OCI-LY3 (cell line): ENCODE measurements at regions not wholly inside any gene's neighbourhood (a gene's known extent, or its start where the extent isn't known, plus 50 kb on each side); places are given as distances from the start of the nearest gene placed in this dataset.

Experiments used
- CTCF ChIP-seq: fragments of 200-600, 300-600 bp; sonication (generic); IDR thresholded peaks from 2 replicates; pipeline ENCODE4 v1.5.1; 2014; ENCODE audit warnings: antibody characterized with exemption, low read length, low read depth
- EZH2phosphoT487 ChIP-seq: fragments of 200-600 bp; shearing (Covaris generic); IDR thresholded peaks from 2 replicates; pipeline ENCODE4 v1.6.1; 2018; ENCODE audit warnings: antibody characterized with exemption, mixed run types, low read depth

DNA sequence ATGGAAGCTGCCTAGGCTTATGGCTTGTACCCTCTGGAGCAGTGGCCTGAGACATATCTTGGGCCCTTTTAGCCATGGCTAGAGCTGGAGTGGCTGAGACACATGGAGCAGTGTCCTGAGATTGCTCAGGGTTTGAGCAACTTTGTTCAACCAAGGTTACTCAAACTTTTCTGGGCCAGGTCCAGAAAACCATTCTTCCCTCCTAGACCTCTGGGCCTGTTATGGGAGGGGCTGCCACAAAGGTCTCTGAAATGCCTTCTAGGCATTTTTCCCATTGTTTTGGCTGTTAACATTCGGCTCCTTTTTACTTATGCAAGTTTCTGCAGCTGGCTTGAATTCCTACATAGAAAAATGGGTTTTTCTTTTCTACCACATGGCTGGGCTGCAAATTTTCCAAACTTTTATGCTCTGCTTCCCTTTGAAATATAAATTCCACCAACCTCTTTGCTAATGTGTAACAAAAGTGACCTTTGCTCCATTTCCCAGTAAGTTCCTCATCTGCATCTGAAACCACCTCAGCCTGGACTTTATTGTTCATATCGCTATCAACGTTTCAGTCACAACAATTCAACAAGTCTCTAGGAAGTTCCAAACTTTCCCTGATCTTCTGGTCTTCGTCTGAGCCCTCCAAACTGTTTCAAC is 84.9 kb upstream of the MAP4K3 start:
- TF ChIP-seq CTCF: no peak
- no peak for TF ChIP-seq EZH2phosphoT487
